ENCODE measurements at regions not wholly inside any gene's neighbourhood (a gene's known extent, or its start where the extent isn't known, plus 50 kb on each side); places are given as distances from the start of the nearest gene placed in this dataset.
"Not testable (repeated sequence)": the region's sequence is repeated elsewhere in the genome, so short reads cannot be mapped to it uniquely, and the experiment has no call there.

DNA sequence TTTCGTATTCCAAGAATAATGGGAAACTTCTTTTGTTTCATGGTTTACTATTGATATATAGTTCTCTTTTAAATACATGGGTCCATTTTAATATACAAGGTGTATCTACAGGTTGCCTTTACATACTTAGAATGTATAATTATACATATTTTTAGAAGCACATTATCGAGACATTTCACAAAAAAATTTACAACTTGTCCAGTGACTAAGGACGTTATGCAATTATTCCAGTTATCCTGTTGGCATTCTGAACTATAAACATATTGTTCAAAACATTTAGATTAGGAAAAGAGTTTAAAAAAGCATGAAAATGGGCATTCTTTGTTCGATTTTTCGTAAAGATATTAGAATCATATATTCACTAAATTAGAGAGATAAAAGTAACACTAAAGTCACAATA, 344.6 kb upstream of the TMEFF2 start:
- no peak for DNase-seq

GRCh38 chr2:192536922-192537624, 342.3 kb upstream of the TMEFF2 start:
- DNase-seq, result no peak

DNA sequence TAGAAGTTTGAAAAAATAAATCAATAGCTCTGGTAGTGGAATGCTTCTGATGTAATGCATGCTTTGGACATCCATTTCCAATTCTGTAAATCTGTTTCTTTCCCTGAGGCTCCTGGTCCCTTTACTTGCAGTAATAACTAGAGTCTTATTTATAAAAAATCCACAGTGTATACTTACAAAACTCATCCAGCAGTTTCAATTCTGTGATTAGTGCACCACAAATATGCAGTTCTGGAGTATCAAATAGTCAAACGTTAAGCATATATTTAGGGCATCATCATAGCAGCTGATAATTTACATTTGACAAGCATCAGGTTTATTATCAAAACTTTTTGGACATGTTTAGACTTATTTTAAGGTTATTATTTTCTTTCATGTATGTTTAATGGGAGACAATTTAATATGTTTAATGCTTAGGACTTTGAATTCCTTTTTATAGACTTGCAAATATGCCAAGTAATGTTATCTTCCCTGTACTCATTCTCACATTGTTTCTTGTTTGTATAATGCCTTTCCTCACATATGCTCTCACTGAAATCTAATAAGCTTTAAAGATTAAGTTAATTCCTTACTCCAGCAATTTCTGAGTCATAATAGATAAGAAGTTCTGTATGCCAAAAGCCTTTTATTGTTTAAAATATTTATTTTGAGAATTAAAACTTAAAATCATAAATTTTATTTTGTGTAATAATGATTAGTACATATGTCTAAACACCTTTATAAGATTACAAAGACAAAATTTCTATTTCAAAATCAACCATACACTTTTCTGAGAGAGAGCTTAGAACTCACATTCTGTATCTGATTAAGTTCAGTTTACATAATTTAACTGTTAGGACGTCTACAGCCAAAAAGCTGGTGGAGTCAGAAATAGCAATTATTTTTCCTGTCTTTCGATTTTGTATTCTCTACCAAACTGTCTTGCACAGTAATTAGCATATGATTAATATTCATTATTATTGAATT, 341.5 kb upstream of the TMEFF2 start:
- no peak for DNase-seq

GRCh38 chr2:192534072-192534471, 339.3 kb upstream of the TMEFF2 start:
- DNase-seq, result no peak

DNA sequence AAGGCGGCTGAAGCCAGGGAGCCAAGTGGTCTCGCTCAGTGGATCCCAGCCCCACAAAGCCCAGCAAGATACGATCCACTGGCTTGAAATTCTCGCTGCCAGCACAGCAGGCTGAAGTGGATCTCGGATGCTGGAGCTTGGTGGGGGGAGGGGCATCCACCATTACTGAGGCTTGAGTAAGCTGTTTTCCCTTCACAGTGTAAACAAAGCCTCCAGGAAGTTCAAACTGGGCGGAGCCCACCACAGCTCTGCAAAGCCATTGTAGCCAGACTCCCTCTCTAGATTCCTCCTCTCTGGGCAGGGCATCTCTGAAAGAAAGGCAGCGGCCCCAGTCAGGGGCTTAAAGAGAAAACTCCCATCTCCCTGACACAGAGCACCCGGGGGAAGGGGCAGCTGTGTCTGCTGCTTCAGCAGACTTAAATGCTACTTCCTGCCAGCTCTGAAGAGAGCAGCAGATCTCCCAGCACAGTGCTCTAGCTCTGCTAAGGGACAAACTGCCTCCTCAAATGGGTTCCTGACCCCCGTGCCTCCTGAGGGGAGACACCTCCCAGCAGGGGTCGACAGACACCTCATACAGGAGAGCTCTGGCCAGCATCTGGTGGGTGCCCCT, 330.0 kb upstream of the TMEFF2 start:
- DNase-seq, result not testable (repeated sequence)

DNA sequence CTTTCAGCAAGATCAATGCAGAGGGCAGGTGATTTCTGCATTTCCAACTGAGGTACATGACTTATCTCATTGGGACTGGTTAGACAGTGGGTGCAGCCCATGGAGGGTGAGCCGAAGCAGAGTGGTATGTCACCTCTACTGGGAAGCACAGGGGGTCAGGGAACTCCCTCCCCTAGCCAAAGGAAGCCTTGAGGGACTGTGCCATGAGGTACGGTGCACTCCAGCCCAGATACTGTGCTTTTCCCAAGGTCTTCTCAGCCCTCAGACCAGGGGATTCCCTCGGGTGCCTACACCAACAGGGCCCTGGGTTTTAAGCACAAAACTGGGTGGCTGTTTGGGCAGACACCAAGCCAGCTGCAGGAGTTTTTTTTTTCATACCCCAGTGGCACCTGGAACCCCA, 329.5 kb upstream of the TMEFF2 start:
- DNase-seq, result not testable (repeated sequence)

DNA sequence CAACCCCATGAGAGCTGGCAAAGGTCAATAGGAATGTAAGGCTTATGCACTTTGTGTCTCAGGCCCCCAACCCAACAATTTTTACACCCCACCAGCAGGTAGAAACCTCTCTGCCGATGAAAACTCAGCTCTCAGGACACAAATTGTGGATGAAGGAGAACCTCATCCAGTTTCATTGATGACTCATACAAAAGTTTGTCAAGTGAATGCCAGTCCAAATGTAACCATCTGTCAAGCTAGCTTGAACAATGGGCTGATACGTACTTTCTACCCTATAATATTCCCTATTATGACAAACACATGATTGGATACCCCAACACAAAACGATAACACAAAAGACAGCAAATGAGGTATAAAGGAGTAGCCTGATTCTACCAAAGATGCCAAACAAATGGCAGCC, 321.2 kb upstream of the TMEFF2 start:
- no peak for DNase-seq

DNA sequence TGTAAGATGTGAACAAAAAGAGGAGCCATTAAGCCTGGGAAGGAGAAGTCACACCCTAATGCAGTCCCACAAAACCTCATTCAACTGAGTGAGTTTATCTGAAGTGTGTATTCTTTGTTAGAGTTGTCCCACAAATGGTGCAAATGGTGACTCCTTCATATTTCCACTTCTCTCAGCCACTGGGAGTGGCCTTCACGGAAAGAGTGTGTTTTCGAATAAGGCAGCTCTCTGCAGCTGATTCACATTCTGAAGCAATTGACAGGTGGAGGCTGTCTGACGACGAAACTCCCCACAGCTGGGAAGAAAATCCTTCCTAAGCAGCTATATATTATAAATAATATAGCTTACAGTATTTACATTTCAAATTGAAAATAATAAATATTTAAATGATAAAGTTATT, 318.8 kb upstream of the TMEFF2 start:
- DNase-seq, result no peak

- not testable (repeated sequence) for DNase-seq
Observed at GRCh38 chr2:192507836-192508450, 313.2 kb upstream of the TMEFF2 start.

GRCh38 chr2:192500550-192501200, 305.9 kb upstream of the TMEFF2 start:
- peak; percentile 30 for DNase-seq

- no peak for DNase-seq
Observed at GRCh38 chr2:192499476-192499875, 304.7 kb upstream of the TMEFF2 start.

DNA sequence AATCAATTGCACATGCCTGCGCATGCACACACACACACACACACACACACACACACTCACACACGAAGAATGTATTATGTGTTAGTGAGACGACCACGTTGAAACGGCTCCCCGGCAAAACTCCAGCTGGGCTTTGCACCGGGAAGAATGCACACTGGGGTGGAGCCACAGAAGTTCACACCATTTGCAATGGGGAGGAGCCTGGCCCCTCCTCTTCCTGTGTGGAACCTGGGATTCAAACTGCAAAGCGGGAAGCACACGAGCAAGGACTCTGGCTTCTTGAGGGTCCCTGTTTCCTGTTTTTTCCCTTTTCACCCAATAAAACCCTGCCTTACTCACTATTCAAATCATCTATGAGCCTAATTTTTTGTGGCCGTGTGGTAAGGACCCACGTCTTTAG, 304.0 kb upstream of the TMEFF2 start:
- no peak for DNase-seq

- not testable (repeated sequence) for DNase-seq
Observed at GRCh38 chr2:192488158-192488557, 293.4 kb upstream of the TMEFF2 start.

DNA sequence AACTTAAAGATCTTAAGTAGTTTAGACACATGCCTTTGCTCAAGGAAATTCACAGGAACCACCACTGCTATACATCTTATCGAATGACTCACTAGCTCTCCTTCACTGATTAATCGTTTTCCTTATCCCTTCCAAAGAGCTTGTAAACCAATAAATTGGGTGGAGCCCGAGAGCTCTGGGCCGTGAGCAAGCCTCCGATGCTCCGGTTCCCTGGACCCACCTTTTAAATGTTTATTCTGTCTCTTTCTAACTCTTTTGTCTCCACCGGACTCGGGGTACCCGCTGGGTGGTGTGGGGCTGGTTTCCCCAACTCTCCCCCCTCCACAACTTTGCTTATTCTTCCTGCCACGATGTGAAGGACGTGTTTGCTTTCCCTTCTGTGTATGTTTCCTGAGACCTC, 292.9 kb upstream of the TMEFF2 start:
- DNase-seq, result no peak

DNA sequence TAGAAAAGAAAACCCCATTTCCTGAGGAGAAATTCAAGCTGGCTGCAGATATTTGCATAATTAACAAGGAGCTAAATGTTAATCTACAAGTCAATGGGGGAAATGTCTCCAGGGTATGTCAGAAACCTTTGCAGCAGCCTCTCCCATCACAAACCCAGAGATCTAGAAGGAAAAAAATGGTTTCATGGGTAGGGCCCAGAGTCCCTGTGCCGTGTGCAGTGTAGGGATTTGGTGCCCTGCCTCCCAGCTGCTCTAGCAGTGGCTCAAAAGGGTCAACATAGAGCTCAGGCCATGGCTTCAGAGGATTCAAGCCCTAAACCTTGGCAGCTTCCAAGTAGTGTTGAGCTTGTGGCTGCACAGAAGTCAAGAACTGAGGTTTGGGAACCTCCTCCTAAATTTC, 290.2 kb upstream of the TMEFF2 start:
- DNase-seq, result no peak

GRCh38 chr2:192480984-192481383, 286.3 kb upstream of the TMEFF2 start:
- no peak for DNase-seq

- no peak for DNase-seq
Observed at GRCh38 chr2:192473331-192473730, 278.6 kb upstream of the TMEFF2 start.

GRCh38 chr2:192471982-192472381, 277.2 kb upstream of the TMEFF2 start:
- no peak for DNase-seq

DNA sequence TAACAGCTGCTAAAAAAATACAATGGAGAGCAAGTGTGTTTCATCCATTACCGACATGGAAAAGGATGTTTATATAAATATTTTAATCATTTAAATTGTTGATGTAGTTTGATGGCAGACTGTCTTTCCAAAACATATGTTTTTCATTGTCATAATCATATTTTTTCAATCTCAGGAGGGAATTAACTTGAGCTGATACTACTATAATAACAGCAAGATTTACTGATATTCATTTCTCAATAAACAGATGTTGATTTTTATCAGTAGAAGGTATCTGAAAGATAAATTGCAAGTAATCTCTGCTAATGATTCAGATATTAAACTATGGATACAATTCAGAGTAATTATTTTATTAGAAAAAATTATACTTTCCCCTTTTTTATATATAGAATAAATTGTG, 274.9 kb upstream of the TMEFF2 start:
- DNase-seq, result no peak

DNA sequence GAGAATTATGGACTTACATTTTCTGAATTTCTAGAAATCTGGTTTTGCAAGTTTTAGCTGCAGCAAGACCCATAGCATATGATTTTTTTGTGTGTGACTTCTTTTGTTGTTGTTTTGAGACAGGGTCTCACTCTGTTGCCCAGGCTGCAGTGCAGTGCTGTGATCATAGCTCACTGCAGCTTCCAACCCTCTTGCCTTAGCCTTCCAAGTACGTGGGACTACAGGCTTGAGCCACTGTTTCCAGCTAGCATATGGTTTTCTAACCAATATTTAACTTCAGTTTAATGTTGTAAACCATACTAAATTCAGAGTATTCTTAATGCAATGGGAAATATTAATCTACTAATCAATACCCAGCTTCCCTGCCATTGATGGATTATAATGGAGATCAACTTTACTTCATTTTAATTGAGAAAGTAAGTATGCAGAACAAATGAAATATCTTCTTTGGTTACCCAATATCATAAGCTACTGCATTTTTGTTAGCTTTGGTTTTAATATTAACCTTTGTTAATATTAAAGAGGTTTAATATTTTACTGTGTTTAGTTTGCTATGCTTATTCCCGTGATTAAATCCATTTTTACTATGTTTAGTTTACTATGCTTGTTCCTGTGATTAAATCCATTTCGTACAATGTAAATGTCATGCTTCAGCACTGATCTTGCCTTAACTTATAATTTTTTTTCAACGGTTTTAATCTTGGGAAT, 273.4 kb upstream of the TMEFF2 start:
- DNase-seq, result no peak

- DNase-seq, result no peak
Observed at GRCh38 chr2:192465141-192465540, 270.4 kb upstream of the TMEFF2 start.

GRCh38 chr2:192459422-192459821, 264.7 kb upstream of the TMEFF2 start:
- no peak for DNase-seq

All from activated naive CD4-positive, alpha-beta T cell treated with Interleukin-2 at 50 U/mL for 16 hours (primary cell).